ENCODE measurements at regions not wholly inside any gene's neighbourhood (a gene's known extent, or its start where the extent isn't known, plus 50 kb on each side); places are given as distances from the start of the nearest gene placed in this dataset.

DNA sequence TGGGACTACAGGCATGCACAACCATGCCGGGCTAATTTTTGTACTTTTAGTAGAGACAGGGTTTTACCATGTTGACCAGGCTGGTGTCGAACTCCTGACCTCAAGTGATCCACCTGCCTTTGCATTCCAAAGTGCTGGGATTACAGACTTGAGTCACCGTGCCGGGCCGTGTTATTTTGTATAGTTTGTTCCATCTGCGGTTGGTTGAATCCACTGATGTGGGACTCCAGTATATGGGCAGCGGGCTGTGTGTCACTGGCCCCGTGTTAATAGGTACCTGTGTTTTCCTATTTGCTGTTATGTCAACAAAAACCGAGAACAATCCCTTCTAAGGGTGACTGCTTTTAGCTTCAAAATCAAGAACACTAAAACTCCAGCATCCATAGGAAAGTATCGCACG, 297.6 kb upstream of the PITRM1 start:
- TF ChIP-seq EZH2 (IDR thresholded peaks at IDR 0.05; ENCODE audit: low read length, missing control alignments) (no peak), CTCF (conservative IDR thresholded peaks at IDR 0.05 in 1 of 2, IDR thresholded peaks at IDR 0.05 in 1 of 2; ENCODE audit: low read depth in 1 of 2, low read length in 2 of 2) (no peak)
- H3K27me3 ChIP-seq (ENCODE audit: control insufficient read depth, insufficient read depth, low read length) = no peaks in the 10 kb centered on the region
- no peaks in the 10 kb centered on the region for H3K9me3 ChIP-seq (ENCODE audit: control insufficient read depth, insufficient read depth, low read depth, low read length)
- H3K36me3 ChIP-seq (ENCODE audit: control insufficient read depth, insufficient read depth, low read length) = no peaks in the 10 kb centered on the region
- no peak overlapping the region for H2AFZ ChIP-seq (ENCODE audit: low read length)
- no peaks in the 10 kb centered on the region for H4K20me1 ChIP-seq (ENCODE audit: control insufficient read depth, extremely low read depth, insufficient read depth, low read length)
- no peak overlapping the region for H3K4me2 ChIP-seq (ENCODE audit: extremely low read depth, insufficient read depth, low read length)
- no peak for DNase-seq (ENCODE audit: low read depth in 2 of 2)
- no peaks in the 10 kb centered on the region for H3K79me2 ChIP-seq (ENCODE audit: control insufficient read depth, insufficient read depth, low read length)
- no peak overlapping the region for H3K27ac ChIP-seq (ENCODE audit: insufficient read depth, low read length)
- no peak overlapping the region for H3K4me3 ChIP-seq (replicated peaks in 1 of 4; ENCODE audit: control extremely low read depth in 1 of 4, insufficient read depth in 1 of 4, low read depth in 3 of 4, low read length in 4 of 4)
- no peak overlapping the region for H3K9ac ChIP-seq (ENCODE audit: insufficient read depth, low read length)
- H3K4me1 ChIP-seq (ENCODE audit: control insufficient read depth, extremely low read depth, insufficient read depth, low read length) = peaks cover 28% of the 10 kb centered on the region

- Histone ChIP-seq H3K9me3 (ENCODE audit: control insufficient read depth, insufficient read depth, low read depth, low read length) (no peaks in the 10 kb centered on the region), H3K36me3 (ENCODE audit: control insufficient read depth, insufficient read depth, low read length) (no peaks in the 10 kb centered on the region), H3K4me3 (replicated peaks in 1 of 4; ENCODE audit: control extremely low read depth in 1 of 4, insufficient read depth in 1 of 4, low read depth in 3 of 4, low read length in 4 of 4) (no peak overlapping the region), H3K9ac (ENCODE audit: insufficient read depth, low read length) (no peak overlapping the region), H3K79me2 (ENCODE audit: control insufficient read depth, insufficient read depth, low read length) (no peaks in the 10 kb centered on the region), H2AFZ (ENCODE audit: low read length) (no peak overlapping the region), H3K27me3 (ENCODE audit: control insufficient read depth, insufficient read depth, low read length) (no peaks in the 10 kb centered on the region), H4K20me1 (ENCODE audit: control insufficient read depth, extremely low read depth, insufficient read depth, low read length) (no peaks in the 10 kb centered on the region), H3K27ac (ENCODE audit: insufficient read depth, low read length) (peak overlapping the region; percentile 96), H3K4me2 (ENCODE audit: extremely low read depth, insufficient read depth, low read length) (peak overlapping the region; percentile 51), H3K4me1 (ENCODE audit: control insufficient read depth, extremely low read depth, insufficient read depth, low read length) (peaks cover 28% of the 10 kb centered on the region)
- TF ChIP-seq EZH2 (IDR thresholded peaks at IDR 0.05; ENCODE audit: low read length, missing control alignments) = no peak
- peak in 1 of 2 donors; percentile 68 for DNase-seq (ENCODE audit: low read depth in 2 of 2)
Observed at GRCh38 chr10:3469639-3470020, 297.0 kb upstream of the PITRM1 start.

DNA sequence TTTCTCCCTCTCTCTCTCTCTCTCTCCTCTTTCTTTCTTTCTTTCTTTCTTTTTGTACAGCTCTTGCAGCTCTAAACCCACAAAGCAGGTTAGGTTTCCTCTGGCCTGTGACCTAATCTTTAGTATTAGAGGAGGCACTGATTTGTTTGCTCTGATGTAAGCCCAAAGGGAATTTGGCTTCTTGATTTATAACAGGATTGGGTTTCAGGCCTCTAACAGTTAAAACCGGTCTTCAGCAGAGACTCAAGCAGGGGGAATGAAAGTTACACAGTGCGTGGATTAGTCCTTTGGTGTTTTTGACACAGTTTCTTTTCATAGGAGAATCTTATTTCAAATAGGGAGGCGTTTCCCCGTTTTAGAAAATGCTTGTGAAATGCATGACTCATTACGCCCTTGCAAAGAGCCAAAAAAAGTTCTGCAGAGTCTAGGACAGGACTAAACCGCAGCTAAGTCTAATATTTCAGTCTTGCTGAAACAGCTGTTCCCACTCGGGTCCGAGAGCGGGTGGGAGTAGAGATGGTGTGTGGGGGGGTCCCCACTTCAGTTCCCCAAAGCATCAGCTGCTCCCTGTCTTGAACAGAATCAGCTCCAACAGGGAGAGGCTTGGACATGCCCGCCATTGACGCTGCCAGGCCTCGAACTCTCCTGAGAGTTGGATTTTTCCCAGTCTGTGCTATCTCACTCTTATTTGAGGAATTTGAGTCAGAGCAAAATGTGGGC, 296.5 kb upstream of the PITRM1 start:
- H3K27ac ChIP-seq (ENCODE audit: insufficient read depth, low read length) = peak overlapping the region; percentile 96
- H3K9me3 ChIP-seq (ENCODE audit: control insufficient read depth, insufficient read depth, low read depth, low read length) = no peaks in the 10 kb centered on the region
- H3K36me3 ChIP-seq (ENCODE audit: control insufficient read depth, insufficient read depth, low read length) = no peaks in the 10 kb centered on the region
- peak overlapping the region; percentile 88 for H3K4me2 ChIP-seq (ENCODE audit: extremely low read depth, insufficient read depth, low read length)
- no peaks in the 10 kb centered on the region for H4K20me1 ChIP-seq (ENCODE audit: control insufficient read depth, extremely low read depth, insufficient read depth, low read length)
- H2AFZ ChIP-seq (ENCODE audit: low read length) = no peak overlapping the region
- H3K27me3 ChIP-seq (ENCODE audit: control insufficient read depth, insufficient read depth, low read length) = no peaks in the 10 kb centered on the region
- peak overlapping the region in 3 of 4 experiments; percentile 1 to 33 (median 31) for H3K4me3 ChIP-seq (replicated peaks in 1 of 4; ENCODE audit: control extremely low read depth in 1 of 4, insufficient read depth in 1 of 4, low read depth in 3 of 4, low read length in 4 of 4)
- TF ChIP-seq EZH2 (IDR thresholded peaks at IDR 0.05; ENCODE audit: low read length, missing control alignments) = no peak
- TF ChIP-seq CTCF (conservative IDR thresholded peaks at IDR 0.05 in 1 of 2, IDR thresholded peaks at IDR 0.05 in 1 of 2; ENCODE audit: low read depth in 1 of 2, low read length in 2 of 2) = no peak
- peak; percentile 97 to 99 for DNase-seq (ENCODE audit: low read depth in 2 of 2)
- no peaks in the 10 kb centered on the region for H3K79me2 ChIP-seq (ENCODE audit: control insufficient read depth, insufficient read depth, low read length)
- H3K9ac ChIP-seq (ENCODE audit: insufficient read depth, low read length) = peak overlapping the region; percentile 71
- peaks cover 28% of the 10 kb centered on the region for H3K4me1 ChIP-seq (ENCODE audit: control insufficient read depth, extremely low read depth, insufficient read depth, low read length)
